GM12892 (cell line): ENCODE measurements at regions not wholly inside any gene's neighbourhood (a gene's known extent, or its start where the extent isn't known, plus 50 kb on each side); places are given as distances from the start of the nearest gene placed in this dataset.

Experiments
- POLR2A ChIP-seq: IDR thresholded peaks from 2 replicates; pipeline ENCODE4 v1.6.1; 2011; ENCODE audit warnings: low read depth, low read length, control low read depth
- POLR2AphosphoS5 ChIP-seq: IDR thresholded peaks from 2 replicates; pipeline ENCODE4 v1.6.1; 2011; ENCODE audit warnings: low read depth, low read length, control low read depth
- TAF1 ChIP-seq: IDR thresholded peaks from 2 replicates; pipeline ENCODE4 v1.6.1; 2011; ENCODE audit warnings: low read depth, mild to moderate bottlenecking, control low read depth, low read length, borderline replicate concordance

- TF ChIP-seq POLR2A = no peak
- TF ChIP-seq TAF1 = no peak
- TF ChIP-seq POLR2AphosphoS5 = no peak
Observed at GRCh38 chr12:88267630-88268029, 125.5 kb downstream of the TMTC3 start.
